WI38 (cell line): ENCODE measurements at regions not wholly inside any gene's neighbourhood (a gene's known extent, or its start where the extent isn't known, plus 50 kb on each side); places are given as distances from the start of the nearest gene placed in this dataset.

Experiments
- H3K4me3 ChIP-seq: 2 replicates; pipeline ENCODE4 v1.5.1; 2011; ENCODE audit warnings: low read depth, mild to moderate bottlenecking, control low read depth, low read length
- TF ChIP-seq, protein P1 (sequence below): IDR thresholded peaks from 2 replicates; pipeline ENCODE4 v1.5.1; 2012; ENCODE audit warnings: low read depth, mild to moderate bottlenecking, control low read depth, low read length

DNA sequence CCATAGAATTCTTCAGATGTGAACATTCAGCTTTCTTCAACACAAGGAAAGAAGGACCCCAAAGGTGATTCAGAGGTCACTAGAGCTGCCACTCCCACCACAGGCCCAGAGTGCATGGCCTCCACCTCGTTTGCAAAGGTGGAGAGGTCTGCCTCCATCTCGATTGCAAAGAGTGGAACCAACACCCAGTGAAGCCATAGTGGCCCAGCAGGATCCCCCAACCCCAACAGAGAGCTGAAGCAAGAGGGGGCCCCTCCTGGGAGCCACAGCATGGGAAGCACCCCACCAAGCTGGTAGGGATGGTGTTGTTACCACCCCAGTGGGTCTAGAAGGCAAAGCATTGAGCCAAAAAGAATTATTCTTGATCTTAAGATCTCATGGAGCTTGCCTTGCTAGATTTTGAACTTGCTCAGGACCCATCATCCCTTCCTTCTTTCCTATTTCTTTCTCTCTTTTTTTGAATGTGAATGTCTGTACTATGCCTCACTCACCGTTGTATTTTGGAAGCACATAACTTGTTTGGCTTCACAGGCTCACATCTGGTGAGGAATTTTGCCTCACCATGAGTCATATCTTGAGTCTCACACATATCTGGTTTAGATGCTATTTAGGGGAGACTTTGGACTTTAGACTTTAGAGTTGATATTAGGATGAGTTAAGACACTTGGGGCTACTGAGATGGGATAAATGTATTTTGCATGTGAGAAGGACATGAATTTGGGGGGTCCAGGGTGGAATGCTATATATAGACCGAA lies 119.2 kb downstream of the ANKRD60 start:
- TF ChIP-seq, protein P1, sequence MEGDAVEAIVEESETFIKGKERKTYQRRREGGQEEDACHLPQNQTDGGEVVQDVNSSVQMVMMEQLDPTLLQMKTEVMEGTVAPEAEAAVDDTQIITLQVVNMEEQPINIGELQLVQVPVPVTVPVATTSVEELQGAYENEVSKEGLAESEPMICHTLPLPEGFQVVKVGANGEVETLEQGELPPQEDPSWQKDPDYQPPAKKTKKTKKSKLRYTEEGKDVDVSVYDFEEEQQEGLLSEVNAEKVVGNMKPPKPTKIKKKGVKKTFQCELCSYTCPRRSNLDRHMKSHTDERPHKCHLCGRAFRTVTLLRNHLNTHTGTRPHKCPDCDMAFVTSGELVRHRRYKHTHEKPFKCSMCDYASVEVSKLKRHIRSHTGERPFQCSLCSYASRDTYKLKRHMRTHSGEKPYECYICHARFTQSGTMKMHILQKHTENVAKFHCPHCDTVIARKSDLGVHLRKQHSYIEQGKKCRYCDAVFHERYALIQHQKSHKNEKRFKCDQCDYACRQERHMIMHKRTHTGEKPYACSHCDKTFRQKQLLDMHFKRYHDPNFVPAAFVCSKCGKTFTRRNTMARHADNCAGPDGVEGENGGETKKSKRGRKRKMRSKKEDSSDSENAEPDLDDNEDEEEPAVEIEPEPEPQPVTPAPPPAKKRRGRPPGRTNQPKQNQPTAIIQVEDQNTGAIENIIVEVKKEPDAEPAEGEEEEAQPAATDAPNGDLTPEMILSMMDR, result no peak
- no peak overlapping the region for H3K4me3 ChIP-seq

DNA sequence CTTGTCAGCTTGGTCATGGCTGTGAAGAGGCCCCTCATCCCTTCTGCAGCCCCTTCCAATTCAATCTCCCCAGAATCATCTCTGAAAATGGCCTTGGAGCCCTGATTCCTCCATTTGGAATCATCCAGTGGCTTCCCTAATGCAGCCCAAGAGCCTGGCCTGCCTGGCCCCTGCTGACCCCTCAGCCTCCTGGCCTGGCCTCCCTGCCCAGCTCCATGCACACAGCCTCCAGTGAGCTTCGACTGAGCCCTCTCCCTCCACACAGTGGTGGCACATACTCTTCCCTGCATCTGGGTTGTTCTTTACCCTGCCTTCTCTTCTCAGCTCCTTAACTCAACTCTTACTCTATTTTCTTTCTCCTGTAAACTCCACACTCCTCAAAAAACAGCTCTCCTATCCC lies 120.9 kb downstream of the ANKRD60 start:
- no peak overlapping the region for H3K4me3 ChIP-seq
- TF ChIP-seq, protein P1, result no peak

DNA sequence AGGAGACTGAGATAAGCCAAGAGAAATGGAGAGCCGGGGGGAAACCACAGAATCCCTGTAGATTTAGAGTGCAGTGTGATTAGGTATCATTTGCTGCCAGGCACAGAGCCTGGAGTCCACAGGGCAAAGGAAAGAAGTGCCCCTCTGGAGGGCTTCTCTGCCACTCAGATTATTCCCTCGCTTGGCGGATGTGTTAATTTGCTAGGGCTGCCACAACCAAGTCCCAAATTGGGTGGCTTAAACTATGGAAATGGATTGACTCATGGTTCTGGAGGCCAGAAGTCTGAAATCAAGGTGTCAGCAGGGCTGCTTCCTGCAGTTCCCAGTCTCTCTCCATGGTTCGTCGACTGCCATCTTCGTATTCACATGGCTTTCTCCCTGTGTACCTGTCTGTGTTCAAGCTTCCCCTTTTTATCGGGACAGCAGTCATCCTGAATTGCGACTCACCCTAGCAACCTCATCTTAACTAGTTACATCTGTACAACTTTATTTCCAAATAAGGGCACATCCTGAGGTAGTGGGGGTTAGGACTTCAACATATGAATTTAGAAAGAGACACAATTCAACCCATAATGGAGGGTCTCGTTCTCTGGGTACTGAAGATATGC lies 122.2 kb downstream of the ANKRD60 start:
- TF ChIP-seq, protein P1, result no peak

DNA sequence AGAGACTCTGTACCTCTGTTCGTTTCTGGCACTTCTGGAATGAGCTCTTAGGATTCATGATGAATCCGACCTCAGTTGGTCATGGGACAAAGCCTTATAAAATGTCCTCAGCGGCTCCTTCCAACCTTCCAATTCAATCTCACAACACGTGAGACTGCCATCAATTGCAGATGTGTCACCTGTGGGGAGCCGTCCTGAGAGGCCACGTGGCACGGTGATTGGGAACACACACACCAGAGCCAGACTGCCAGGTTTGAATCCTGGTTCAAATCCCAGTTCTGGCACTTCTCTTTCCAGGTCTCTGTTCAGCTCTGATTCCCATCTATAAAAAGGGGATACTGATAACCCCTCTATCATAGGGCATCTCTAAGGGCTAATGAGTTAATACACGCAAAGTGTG lies 124.5 kb downstream of the ANKRD60 start:
- TF ChIP-seq, protein P1, result no peak

More for the DNA sequence above, 122.2 kb downstream of the ANKRD60 start:
- H3K4me3 ChIP-seq, result no peak overlapping the region

DNA sequence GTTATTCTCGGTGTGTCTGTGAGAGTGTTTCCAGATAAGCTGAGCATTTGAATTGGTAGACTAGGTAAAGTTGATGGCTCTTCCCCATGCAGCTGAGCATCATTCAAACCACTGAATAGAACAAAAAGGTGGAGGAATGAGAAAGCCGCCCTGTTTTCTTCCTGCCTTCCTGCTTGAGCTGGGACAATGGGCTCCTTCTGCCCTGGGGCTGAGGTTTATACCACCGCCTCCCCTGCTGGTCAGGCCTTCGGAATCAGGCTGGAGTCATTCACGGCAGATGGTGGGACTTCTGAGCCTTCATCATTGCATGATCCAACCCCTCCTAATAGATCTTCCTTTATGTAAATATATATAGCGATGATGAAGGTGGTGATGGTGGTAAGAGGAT lies 124.9 kb downstream of the ANKRD60 start:
- TF ChIP-seq, protein P1, result no peak
- no peak overlapping the region for H3K4me3 ChIP-seq

More for the DNA sequence above, 124.5 kb downstream of the ANKRD60 start:
- no peak overlapping the region for H3K4me3 ChIP-seq

DNA sequence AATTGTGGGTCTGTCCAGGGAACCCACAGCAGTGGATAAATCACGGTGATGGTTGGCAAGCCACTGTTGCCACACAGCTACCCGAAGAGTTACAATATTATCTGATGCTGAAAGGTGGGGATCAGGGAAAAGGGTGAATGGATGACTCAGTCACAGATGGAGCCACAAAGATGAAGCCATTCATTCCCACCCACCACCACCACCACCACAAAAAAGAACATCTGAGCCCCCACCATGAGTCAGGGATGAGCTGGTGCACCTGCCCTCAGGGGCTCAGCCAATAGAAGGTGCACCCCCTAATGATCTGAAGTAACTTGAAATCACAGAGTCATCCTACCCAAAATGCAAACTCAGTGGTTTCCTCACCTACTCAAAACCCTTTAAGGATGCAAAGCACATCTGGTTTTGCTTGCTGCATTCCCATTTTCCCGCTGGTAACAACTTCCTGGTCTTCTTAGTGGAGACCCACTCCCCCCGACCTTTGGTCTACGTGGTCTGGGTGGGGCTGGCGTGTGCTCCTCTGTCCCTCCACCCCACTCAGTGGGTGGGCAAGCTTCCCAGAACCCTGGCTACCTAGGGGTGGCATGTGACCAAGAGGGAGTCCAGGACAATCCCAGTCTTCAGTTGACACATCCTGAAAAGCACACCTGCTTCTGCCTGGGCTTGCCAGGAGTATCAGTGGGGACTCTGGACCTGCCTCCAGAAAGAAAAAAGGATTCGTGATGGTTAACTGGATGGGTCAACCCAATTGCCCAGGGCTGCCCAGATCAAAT lies 125.5 kb downstream of the ANKRD60 start:
- no peak overlapping the region for H3K4me3 ChIP-seq
- TF ChIP-seq, protein P1, result no peak

DNA sequence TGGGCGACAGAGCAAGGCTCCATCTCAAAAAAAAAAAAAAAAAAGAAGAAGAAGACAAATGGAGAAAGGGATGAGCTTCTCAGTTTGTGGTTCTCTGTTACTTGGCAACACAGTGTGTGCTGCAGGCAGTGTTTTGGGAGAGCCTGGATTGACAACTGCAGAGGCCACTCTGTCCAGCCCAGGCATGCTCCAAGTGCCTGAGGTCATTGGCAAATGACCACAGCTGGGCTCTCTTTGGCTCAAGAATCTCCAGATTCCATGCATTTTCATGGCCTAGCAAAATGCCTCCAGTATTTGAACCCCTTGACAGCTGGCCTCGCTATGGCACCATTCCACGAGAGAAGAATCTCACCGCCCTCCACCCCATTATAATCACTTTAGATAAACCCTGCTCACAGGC lies 126.2 kb downstream of the ANKRD60 start:
- H3K4me3 ChIP-seq, result no peak overlapping the region
- TF ChIP-seq, protein P1, result no peak
